BJ (cell line): ENCODE measurements at regions not wholly inside any gene's neighbourhood (a gene's known extent, or its start where the extent isn't known, plus 50 kb on each side); places are given as distances from the start of the nearest gene placed in this dataset.
A peak's percentile ranks its signal among the peaks of the same experiment; 100 is the strongest.

ENCODE experiments used
- CTCF ChIA-PET: fragments of 350-600 bp; formaldehyde crosslinking; extraction: SDS; loops from one replicate; lab custom pipeline; 2021; ENCODE audit warnings: antibody characterized with exemption, inconsistent platforms; lab: Yijun Ruan, JAX
- POLR2A ChIA-PET: fragments of 300-600 bp; sonication (Branson Sonifier 250); formaldehyde crosslinking; extraction: SDS; loops from one replicate; lab custom pipeline; 2021; ENCODE audit warnings: antibody characterized with exemption; lab: Charles Lee
- DNase-seq: peaks from one replicate; pipeline ENCODE4 v3.0.0-alpha.2; 2011; ENCODE audit warnings: low read depth
- H3K27me3 ChIP-seq: 2 replicates; pipeline ENCODE4 v1.6.0; 2011; ENCODE audit warnings: low read length; ENCODE audit not compliant: control insufficient read depth, insufficient read depth
- H3K36me3 ChIP-seq: 2 replicates; pipeline ENCODE4 v1.5.1; 2011; ENCODE audit warnings: low read length; ENCODE audit not compliant: control insufficient read depth, insufficient read depth
- H3K4me3 ChIP-seq: 2 replicates; pipeline ENCODE4 v1.5.1; 2011; ENCODE audit warnings: low read depth, mild to moderate bottlenecking, control low read depth, low read length
- CTCF ChIP-seq: IDR thresholded peaks from 2 replicates; pipeline ENCODE4 v1.5.1; 2011; ENCODE audit warnings: low read depth, mild to moderate bottlenecking, control low read depth, inconsistent platforms, low read length, moderate library complexity; ENCODE audit not compliant: insufficient read depth

- TF ChIP-seq CTCF, result no peak
- peaks cover 13% of the 10 kb centered on the region for H3K27me3 ChIP-seq
- CTCF ChIA-PET, result interaction anchor here (1.1 to 1.3 kb wide), 3 partner anchors 11 to 509 kb away, joined by 3 to 8 read pairs (median 7); no protein-coding TSS in a partner anchor
- POLR2A ChIA-PET, result no interaction called here
- no peak for DNase-seq
- H3K36me3 ChIP-seq, result no peaks in the 10 kb centered on the region
- H3K4me3 ChIP-seq, result peak overlapping the region; percentile 62
Observed at GRCh38 chr4:24471486-24472160, 112.7 kb downstream of the DHX15 start.

GRCh38 chr4:24470666-24471485 lies 113.5 kb downstream of the DHX15 start:
- no peaks in the 10 kb centered on the region for H3K36me3 ChIP-seq
- H3K4me3 ChIP-seq, result peak overlapping the region; percentile 62
- CTCF ChIA-PET, result interaction anchor here (0.6 to 1.5 kb wide), 5 partner anchors 10 to 518 kb away, joined by 3 to 8 read pairs (median 4); no protein-coding TSS in a partner anchor
- no peak for TF ChIP-seq CTCF
- POLR2A ChIA-PET, result no interaction called here
- H3K27me3 ChIP-seq, result peaks cover 13% of the 10 kb centered on the region
- no peak for DNase-seq

- no peak overlapping the region for H3K4me3 ChIP-seq
- no peaks in the 10 kb centered on the region for H3K36me3 ChIP-seq
- ChIA-PET CTCF (interaction anchor here (0.7 kb wide), 1 partner anchor 719 kb away, joined by 3 read pairs; no protein-coding TSS in a partner anchor), POLR2A (no interaction called here)
- no peak for TF ChIP-seq CTCF
- DNase-seq, result no peak
- H3K27me3 ChIP-seq, result peaks cover 13% of the 10 kb centered on the region
Observed at GRCh38 chr4:24468071-24468470, 116.3 kb downstream of the DHX15 start.

GRCh38 chr4:24464566-24464965 lies 119.8 kb downstream of the DHX15 start:
- no peak for TF ChIP-seq CTCF
- Histone ChIP-seq H3K4me3 (no peak overlapping the region), H3K27me3 (peaks cover 12% of the 10 kb centered on the region), H3K36me3 (no peaks in the 10 kb centered on the region)
- ChIA-PET CTCF (interaction anchor here (0.9 to 1.0 kb wide), 3 partner anchors 8 to 581 kb away, joined by 3 read pairs; no protein-coding TSS in a partner anchor), POLR2A (no interaction called here)
- DNase-seq, result no peak

GRCh38 chr4:24456431-24456830 lies 127.9 kb downstream of the DHX15 start:
- no peak for TF ChIP-seq CTCF
- Histone ChIP-seq H3K27me3 (no peaks in the 10 kb centered on the region), H3K4me3 (no peak overlapping the region), H3K36me3 (no peaks in the 10 kb centered on the region)
- no peak for DNase-seq
- ChIA-PET CTCF (interaction anchor here (1.0 to 1.2 kb wide), 3 partner anchors 8 to 796 kb away, joined by 3 read pairs; no protein-coding TSS in a partner anchor), POLR2A (no interaction called here)
